ENCODE measurements at regions not wholly inside any gene's neighbourhood (a gene's known extent, or its start where the extent isn't known, plus 50 kb on each side); places are given as distances from the start of the nearest gene placed in this dataset.
A peak's percentile ranks its signal among the peaks of the same experiment; 100 is the strongest.

- peak; percentile 34 for DNase-seq
These were observed 118.2 kb upstream of the C7orf33 start for GRCh38 chr7:148472406-148472805.

GRCh38 chr7:148473703-148474480 lies 116.7 kb upstream of the C7orf33 start:
- no peak for DNase-seq

DNA sequence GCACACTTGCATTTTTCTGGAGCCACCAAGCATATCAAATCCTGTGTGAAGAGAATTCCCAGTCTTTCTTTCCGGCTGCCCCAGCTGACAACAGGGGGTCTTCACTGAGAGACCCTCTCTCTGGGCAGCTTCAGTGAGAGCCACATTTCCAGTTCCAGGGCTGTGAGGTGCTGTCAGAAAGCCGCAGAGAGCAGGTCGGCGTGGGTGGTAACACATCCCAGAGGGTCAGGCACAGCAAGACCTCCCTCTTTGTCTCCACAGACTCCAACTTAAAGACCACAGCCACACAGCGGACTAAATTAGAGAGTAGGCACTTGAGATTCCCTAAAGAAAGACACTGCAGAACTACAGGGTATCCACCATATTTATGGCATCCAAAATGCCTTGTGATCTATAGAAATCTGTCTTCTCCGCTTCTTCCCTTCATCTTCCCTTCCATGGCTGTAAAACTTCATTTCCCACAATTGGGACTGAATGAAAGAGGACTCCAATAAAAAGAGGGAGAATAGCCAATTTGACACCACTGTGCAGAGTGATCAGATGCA lies 116.0 kb upstream of the C7orf33 start:
- no peak for DNase-seq

DNA sequence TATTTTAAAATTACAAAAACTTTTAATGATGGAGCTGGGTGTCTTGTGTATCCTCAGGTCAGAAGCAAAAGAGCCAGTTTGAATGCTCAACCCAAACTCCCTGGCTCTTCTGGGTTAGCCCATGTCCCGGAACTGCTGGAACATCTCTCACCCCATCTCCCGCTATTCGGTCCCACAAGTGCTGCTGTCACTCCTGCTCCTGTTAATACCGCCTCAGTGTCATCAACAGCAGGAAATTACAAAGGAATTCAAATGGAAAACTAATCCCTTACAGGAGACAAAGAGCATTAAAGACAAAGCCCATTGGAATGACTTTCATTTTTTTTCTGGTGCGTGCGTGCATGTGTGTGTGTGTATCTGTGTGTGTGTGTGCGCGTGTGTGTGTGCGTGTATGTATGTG lies 112.0 kb upstream of the C7orf33 start:
- DNase-seq: no peak

DNA sequence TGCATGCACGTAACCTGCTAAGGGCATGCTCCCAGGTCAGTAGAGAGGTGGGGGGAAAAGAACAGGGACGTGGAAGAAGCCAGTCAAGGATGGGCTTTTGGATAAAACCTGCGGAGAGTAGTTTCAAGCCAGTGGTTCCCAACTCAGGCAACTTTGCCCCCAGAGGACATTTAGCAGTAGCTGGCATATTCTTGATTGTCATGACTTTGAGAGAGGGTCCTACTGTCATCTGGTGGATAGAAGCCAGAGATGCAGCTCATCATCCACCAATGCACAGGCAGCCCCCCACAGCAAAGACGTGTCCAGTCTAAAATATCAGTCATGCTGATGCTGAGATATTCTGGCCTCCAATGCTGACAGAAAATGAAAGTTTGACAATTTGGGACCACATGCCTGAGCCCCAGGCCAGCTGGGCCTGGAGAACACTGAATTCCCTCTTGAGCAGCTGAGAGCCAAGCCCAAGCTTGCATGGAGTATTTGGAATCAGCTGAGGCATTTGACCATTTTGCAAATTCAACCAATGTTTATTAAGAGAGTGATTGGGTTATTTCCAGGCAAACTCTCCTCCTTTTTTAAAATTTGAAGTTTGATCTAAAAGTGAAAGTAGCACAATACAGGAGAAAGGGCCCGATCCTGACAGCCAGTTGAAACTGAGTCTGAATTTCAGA lies 110.0 kb upstream of the C7orf33 start:
- DNase-seq: no peak

DNA sequence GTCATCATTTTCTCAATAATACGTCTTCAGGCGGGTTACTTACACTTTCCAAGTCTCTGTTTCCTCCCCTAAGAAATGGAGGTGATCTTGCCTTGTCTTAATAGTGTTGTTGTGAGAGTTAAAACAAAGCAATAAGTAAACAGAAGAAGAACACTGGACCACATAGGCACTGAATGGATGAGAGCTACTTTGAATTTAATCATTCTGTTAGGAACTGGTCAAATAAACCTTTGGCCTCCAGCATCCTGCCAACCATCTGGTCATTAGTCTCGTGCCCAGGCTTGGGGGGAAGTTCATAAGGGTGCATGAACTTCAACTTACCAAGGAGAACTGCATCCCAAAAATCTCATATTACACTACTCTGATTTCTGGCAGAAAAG lies 109.4 kb upstream of the C7orf33 start:
- no peak for DNase-seq

DNA sequence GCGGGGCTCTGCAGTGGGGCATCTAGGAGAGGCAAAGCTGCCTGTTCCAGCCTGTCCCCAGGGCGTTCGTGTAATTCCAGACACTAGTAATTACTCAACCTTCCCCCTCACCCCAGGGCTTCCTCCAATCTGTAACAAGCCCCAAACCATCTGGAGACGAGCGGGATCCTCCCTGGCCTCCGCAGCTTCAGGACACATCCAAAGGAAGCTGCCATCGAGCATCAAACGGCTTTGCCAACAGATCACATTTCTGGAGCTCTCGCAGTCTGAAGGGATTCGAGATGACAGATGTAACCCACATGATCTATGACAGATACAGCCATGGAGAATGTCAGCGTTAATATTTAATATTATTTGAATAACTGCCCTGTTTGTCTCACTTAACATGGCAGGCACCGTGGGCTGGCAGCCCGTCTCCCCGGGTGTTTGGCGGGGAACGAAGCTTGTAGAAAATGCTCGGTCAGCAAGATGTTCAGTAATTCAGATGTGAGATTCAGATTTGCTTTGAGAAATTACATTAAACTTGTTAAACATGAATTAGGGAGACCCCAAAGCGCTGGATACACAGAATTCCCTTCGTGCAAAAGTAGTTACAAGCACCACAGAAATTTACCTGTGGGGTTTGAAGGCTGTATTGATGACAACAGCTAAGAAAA lies 108.5 kb upstream of the C7orf33 start:
- no peak for DNase-seq

DNA sequence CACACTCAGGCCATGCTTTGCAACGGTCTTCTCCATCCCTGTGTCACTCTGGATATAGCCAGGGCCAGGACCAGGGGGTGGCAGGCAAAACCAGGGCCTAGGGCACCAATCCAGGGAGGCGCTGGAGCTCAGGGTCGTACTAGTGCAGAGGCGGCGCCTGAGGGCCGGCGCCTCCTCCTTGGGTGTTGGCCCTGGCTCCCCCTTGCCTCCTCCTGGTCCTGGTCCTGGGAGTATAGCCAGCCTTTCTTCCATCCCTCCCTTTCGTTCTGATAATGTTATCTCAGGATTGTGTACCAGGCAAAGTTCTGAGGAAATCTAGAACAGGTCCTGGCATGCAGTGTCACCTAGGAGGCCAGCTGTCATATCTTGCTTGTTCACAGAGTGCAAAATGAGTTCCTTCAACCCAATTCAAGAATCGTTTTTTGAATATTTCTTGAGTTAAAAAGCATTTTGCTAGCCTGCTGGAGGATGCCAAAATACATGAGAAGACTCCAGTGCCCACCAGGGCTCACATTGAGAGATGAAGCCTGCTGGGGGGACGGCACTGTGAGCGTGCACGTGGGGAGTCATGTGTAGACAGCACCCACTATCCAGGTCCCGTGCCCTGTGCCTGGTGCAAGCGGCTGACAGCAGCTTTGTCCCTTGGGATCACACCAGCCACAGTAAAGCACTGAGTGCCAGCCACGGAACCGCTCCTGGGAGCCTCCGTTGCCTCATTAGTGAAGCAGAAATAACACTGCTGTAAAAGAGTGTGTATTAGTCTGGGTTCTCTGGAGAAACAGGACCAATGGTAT lies 106.9 kb upstream of the C7orf33 start:
- no peak for DNase-seq

DNA sequence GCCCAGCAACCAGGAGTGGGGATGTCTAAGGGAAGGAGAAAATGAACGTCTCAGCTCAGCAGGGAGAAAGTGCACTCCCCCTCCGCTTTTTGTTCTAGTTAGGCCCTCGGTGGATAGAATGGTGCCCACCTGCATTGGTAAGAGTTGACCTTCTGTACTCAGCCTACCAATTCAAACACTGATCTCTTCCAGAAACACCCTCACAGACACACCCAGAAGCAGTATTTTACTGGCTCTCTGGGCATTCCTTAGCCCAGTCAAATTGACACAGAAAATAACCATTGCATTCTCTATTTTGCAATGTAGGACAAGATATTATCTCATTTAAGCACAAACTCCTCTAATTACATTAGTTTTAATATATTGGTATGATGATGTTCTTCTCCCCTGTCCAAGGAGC lies 106.1 kb upstream of the C7orf33 start:
- DNase-seq: no peak

DNA sequence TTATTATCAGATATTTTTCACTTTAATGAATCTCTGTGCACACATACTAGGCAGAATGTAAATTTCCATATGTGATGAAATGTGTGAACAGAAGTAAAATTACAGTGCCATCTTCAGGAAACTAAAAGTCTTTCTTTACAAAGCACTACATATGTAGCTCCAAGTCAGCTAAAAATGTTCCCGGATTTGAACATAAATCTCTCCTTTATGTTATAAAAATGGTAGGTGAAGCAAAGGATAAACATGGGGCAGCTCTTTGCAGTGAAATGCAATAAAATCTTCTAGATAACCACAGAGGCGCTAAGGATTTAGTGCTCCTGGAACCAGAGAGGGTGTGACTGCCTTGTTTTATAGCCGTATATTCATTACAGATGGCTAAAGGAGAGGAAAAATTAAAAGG lies 104.9 kb upstream of the C7orf33 start:
- DNase-seq: no peak

- no peak for DNase-seq
These were observed 103.6 kb upstream of the C7orf33 start for GRCh38 chr7:148486937-148487336.

DNA sequence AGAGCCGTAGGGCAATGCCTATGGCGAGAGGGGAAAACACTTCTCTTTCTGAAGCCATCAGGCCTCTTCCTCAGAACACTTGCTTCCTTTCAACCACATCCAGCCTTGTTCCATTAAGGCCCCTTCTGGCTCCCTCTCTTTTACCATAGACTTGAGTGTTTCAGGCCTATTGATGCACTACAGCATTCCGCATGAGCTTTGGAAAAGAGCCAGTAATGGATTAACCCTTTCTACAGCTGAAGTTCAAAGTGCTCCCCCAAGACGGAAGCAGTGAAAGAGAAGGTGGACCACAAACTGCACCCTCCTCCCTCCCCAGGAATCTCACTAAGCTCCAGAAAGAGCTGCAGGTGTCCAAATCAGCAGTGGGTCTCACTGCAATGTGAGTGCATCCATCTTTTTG lies 102.7 kb upstream of the C7orf33 start:
- DNase-seq: no peak

DNA sequence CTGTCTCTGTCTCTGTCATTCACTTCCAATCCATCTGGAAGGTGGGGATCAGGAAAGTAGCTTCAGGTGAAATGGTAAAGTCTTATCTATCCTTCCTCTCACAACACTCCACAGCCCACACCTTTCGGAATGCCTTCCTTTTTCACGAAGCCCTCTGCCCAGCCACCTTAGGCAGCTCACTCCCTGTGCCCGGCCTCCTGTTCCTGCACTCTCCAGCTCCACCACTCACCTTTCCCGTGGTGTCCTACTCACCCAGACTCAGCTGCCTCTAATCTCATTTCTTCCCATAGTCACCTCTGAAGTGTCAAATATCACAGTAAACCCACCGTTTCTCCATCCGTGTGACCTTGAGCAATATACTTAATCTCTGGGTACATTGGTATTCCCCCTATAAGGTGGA lies 100.9 kb upstream of the C7orf33 start:
- no peak for DNase-seq

DNA sequence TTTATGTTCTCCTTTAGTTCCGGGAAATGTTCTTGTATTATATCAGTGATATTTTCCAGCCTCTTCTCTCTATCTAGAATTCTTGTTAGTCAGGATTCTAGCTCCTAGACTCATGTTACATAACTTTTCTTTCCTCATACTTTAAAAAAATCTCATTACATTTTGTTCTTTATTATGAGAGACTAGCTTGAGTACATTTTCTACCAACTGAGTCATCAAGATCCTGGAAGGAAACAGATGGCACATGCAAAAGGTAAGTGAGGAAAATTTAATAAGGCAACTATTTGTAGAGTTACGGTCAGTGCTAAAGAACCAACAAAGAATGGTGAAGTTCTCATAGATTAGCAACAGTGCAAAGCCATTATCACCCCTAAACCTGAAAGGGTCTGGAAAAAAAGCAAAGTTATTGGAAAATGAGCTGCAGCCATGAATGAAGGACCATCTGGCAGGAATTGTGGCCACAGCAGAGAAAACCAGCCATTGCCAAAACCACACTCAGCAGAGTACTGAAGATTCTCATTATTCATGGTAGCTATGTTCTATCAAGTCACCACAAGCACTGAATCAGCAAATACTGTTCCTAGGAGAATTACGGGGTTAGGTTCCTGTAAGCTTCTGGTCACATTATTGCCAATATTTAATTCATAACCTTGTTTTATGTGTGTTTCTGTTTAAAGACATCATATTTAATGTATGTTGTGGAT lies 98.3 kb upstream of the C7orf33 start:
- no peak for DNase-seq

DNA sequence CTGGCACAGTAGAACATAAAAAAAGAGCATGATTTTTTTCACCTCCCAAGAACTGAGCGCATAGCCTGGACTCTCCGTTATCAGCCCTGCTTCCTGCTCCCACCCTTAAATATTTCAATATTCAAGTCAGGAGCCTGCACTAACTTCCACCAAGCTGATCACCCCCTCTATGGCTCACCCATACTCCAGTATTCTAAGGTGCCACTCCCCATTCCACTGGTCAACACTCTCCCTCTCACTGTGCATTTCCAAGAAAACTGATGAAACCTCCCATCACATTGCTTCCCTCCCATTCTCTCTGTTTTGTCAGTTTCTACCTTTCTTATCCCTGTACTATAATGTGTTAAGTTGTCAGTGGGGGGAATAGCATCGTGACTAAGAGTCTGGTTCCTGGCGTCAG lies 95.0 kb upstream of the C7orf33 start:
- no peak for DNase-seq

- DNase-seq: no peak
These were observed 89.6 kb upstream of the C7orf33 start for GRCh38 chr7:148500978-148501377.

GRCh38 chr7:148503900-148504487 lies 86.6 kb upstream of the C7orf33 start:
- DNase-seq: peak; percentile 52

- no peak for DNase-seq
These were observed 84.8 kb upstream of the C7orf33 start for GRCh38 chr7:148505645-148506375.

- DNase-seq: peak; percentile 80
These were observed 83.4 kb upstream of the C7orf33 start for GRCh38 chr7:148507064-148507573.

DNA sequence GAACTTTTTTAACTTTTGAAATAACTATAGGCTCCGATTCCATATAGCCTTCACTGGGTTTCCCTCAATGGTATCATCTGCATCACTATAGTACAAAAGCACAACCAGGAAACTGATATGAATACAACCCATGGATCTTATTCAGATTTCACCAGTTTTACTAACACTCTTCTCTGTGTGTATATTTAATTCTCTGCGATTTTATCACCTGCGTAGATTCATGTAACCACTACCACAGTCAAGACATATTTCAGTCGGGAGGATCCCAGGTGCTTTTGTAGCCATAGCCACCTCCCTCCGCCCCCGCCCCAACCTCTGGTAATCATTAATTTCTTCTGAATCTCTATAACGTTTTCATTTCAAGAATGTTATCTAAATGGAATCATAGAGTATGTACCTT lies 82.8 kb upstream of the C7orf33 start:
- peak; percentile 47 for DNase-seq

- no peak for DNase-seq
These were observed 76.3 kb upstream of the C7orf33 start for GRCh38 chr7:148514236-148514635.
